ENCODE measurements at regions not wholly inside any gene's neighbourhood (a gene's known extent, or its start where the extent isn't known, plus 50 kb on each side); places are given as distances from the start of the nearest gene placed in this dataset.
"Not testable (repeated sequence)": the region's sequence is repeated elsewhere in the genome, so short reads cannot be mapped to it uniquely, and the experiment has no call there.

- no peak for TF ChIP-seq CTCF (conservative IDR thresholded peaks at IDR 0.05; ENCODE audit: low read depth, low read length)
- no peak for DNase-seq (ENCODE audit: low read depth)
These were observed 773.1 kb upstream of the AGA start for GRCh38 chr4:178215309-178215708.

GRCh38 chr4:178215763-178216162 lies 773.5 kb upstream of the AGA start:
- no peak for TF ChIP-seq CTCF (conservative IDR thresholded peaks at IDR 0.05; ENCODE audit: low read depth, low read length)
- no peak for DNase-seq (ENCODE audit: low read depth)
- no peak overlapping the region for H3K4me3 ChIP-seq (ENCODE audit: low read length)

More at GRCh38 chr4:178215309-178215708, 773.1 kb upstream of the AGA start:
- H3K4me3 ChIP-seq (ENCODE audit: low read length): no peak overlapping the region

GRCh38 chr4:178226421-178226820 lies 784.2 kb upstream of the AGA start:
- not testable (repeated sequence) for H3K4me3 ChIP-seq (ENCODE audit: low read length); DNase-seq (ENCODE audit: low read depth)

GRCh38 chr4:178233906-178234305 lies 791.7 kb upstream of the AGA start:
- TF ChIP-seq CTCF (conservative IDR thresholded peaks at IDR 0.05; ENCODE audit: low read depth, low read length): no peak
- DNase-seq (ENCODE audit: low read depth): no peak
- H3K4me3 ChIP-seq (ENCODE audit: low read length): no peak overlapping the region

GRCh38 chr4:178240891-178241290 lies 798.7 kb upstream of the AGA start:
- no peak for TF ChIP-seq CTCF (conservative IDR thresholded peaks at IDR 0.05; ENCODE audit: low read depth, low read length)
- no peak for DNase-seq (ENCODE audit: low read depth)
- H3K4me3 ChIP-seq (ENCODE audit: low read length): no peak overlapping the region

GRCh38 chr4:178241601-178242118 lies 799.4 kb upstream of the AGA start:
- H3K4me3 ChIP-seq (ENCODE audit: low read length): no peak overlapping the region
- no peak for DNase-seq (ENCODE audit: low read depth)
- no peak for TF ChIP-seq CTCF (conservative IDR thresholded peaks at IDR 0.05; ENCODE audit: low read depth, low read length)

GRCh38 chr4:178242655-178243054 lies 800.4 kb upstream of the AGA start:
- no peak for DNase-seq (ENCODE audit: low read depth)
- no peak overlapping the region for H3K4me3 ChIP-seq (ENCODE audit: low read length)
- no peak for TF ChIP-seq CTCF (conservative IDR thresholded peaks at IDR 0.05; ENCODE audit: low read depth, low read length)

- TF ChIP-seq CTCF (conservative IDR thresholded peaks at IDR 0.05; ENCODE audit: low read depth, low read length): no peak
- DNase-seq (ENCODE audit: low read depth): no peak
- no peak overlapping the region for H3K4me3 ChIP-seq (ENCODE audit: low read length)
These were observed 802.5 kb upstream of the AGA start for GRCh38 chr4:178244785-178245184.

All from retinal pigment epithelial cell (primary cell).